ENCODE measurements at regions not wholly inside any gene's neighbourhood (a gene's known extent, or its start where the extent isn't known, plus 50 kb on each side); places are given as distances from the start of the nearest gene placed in this dataset.

DNA sequence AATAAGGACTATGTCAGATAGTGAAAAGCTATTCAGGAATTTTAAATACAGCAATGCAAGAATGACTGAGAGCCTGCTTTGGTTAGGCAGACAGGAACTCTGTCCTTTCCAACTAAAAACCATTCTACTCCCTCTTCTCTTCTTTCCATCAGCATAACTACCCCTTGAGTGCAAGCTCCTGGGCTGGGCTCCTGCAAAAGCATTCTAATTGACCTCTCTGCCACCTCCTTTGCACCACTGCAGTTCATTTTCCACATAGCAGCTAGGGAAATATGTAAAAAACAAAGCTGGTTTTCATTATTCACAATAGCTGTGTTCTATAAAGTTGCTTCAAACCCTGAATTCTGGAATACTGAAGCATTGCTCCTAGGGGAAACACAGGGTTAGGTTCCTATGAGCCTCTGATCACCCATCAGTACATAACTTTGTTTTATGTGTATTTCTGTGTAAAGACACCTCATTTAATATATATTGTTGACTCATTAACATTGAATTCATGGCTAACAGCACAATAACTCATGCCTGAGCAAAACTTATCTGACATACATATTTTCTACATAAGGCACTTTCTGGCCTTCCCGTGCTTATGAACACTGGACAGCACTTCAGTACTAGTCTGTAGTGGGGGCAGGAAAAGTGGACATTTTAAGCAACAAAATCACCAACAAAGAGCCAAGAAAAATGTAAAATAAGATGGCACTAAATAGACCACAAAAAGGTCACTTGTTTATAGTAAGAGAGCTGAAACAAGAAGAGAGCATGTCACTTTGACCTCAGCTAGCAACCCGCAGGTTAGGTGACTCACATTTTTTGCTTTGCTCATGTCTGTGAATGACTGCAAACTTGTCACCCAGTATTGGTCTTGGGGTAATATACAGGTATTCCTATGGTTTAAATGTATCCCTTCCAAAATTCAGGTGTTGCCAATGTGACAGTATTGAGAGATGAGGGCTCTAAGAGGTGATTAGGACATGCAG, 57.9 kb upstream of the IRF2BP2 start:
- no peak for DNase-seq
- POLR2A ChIA-PET = interaction anchor here (1.3 kb wide), 1 partner anchor 56 kb away, joined by 5 read pairs; no protein-coding TSS in a partner anchor
- no peak overlapping the region for H3K4me3 Mint-ChIP-seq
- TF ChIP-seq, protein P1, sequence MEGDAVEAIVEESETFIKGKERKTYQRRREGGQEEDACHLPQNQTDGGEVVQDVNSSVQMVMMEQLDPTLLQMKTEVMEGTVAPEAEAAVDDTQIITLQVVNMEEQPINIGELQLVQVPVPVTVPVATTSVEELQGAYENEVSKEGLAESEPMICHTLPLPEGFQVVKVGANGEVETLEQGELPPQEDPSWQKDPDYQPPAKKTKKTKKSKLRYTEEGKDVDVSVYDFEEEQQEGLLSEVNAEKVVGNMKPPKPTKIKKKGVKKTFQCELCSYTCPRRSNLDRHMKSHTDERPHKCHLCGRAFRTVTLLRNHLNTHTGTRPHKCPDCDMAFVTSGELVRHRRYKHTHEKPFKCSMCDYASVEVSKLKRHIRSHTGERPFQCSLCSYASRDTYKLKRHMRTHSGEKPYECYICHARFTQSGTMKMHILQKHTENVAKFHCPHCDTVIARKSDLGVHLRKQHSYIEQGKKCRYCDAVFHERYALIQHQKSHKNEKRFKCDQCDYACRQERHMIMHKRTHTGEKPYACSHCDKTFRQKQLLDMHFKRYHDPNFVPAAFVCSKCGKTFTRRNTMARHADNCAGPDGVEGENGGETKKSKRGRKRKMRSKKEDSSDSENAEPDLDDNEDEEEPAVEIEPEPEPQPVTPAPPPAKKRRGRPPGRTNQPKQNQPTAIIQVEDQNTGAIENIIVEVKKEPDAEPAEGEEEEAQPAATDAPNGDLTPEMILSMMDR (IDR thresholded peaks at IDR 0.05) = no peak
- intact Hi-C loops (cut with DNase I, micrococcal nuclease) = no loop called here
- no peaks in the 10 kb centered on the region for H3K4me1 Mint-ChIP-seq (ENCODE audit: low read depth)
- Histone ChIP-seq H3K36me3 (ENCODE audit: insufficient read depth, low read length) (no peaks in the 10 kb centered on the region), H3K4me1 (ENCODE audit: insufficient read depth, low read length) (no peaks in the 10 kb centered on the region), H3K4me3 (ENCODE audit: low read length) (no peak overlapping the region), H3K27me3 (ENCODE audit: control insufficient read depth in 1 of 2, insufficient read depth in 2 of 2, low read length in 2 of 2) (no peaks in the 10 kb centered on the region), H3K27ac (ENCODE audit: low read depth in 1 of 2, low read length in 2 of 2) (no peak overlapping the region), H3K9me3 (ENCODE audit: control insufficient read depth in 1 of 2, insufficient read depth in 1 of 2, low read length in 2 of 2) (no peaks in the 10 kb centered on the region)
- H3K27ac Mint-ChIP-seq = no peak overlapping the region
- no peaks in the 10 kb centered on the region for H3K36me3 Mint-ChIP-seq (ENCODE audit: low read depth)
- ATAC-seq (ENCODE audit: poor library complexity) = no peak
- CTCF ChIA-PET = no interaction called here
- H3K9me3 Mint-ChIP-seq = peaks cover 3% of the 10 kb centered on the region
- no peaks in the 10 kb centered on the region for H3K27me3 Mint-ChIP-seq

DNA sequence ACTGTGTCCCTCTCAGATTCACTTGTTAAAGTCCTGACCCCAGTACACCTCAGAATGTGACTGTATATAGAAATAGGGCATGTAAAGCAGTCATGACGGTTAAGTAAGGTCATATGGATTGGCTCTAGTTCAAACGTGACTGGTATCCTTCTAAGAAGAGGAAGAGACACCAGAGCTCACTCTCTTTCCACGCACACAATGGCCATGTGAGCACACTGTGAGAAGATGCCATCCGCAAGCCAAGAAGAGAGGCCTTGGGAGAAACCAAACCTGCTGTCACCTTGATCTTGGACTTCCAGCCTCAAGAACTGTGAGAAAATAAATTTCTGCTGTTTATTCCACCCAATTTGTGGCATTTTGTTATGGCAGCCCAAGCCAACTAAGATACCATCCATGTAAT, 56.8 kb upstream of the IRF2BP2 start:
- no peak overlapping the region for H3K27ac Mint-ChIP-seq
- H3K36me3 Mint-ChIP-seq (ENCODE audit: low read depth) = no peaks in the 10 kb centered on the region
- Histone ChIP-seq H3K36me3 (ENCODE audit: insufficient read depth, low read length) (no peaks in the 10 kb centered on the region), H3K27ac (ENCODE audit: low read depth in 1 of 2, low read length in 2 of 2) (no peak overlapping the region), H3K4me1 (ENCODE audit: insufficient read depth, low read length) (no peaks in the 10 kb centered on the region), H3K9me3 (ENCODE audit: control insufficient read depth in 1 of 2, insufficient read depth in 1 of 2, low read length in 2 of 2) (no peaks in the 10 kb centered on the region), H3K4me3 (ENCODE audit: low read length) (no peak overlapping the region), H3K27me3 (ENCODE audit: control insufficient read depth in 1 of 2, insufficient read depth in 2 of 2, low read length in 2 of 2) (no peaks in the 10 kb centered on the region)
- H3K27me3 Mint-ChIP-seq = no peaks in the 10 kb centered on the region
- intact Hi-C loops (cut with DNase I, micrococcal nuclease) = no loop called here
- peaks cover 3% of the 10 kb centered on the region for H3K9me3 Mint-ChIP-seq
- DNase-seq = no peak
- TF ChIP-seq, protein P1 (IDR thresholded peaks at IDR 0.05) = no peak
- POLR2A ChIA-PET = no interaction called here
- no peak for ATAC-seq (ENCODE audit: poor library complexity)
- CTCF ChIA-PET = no interaction called here
- H3K4me3 Mint-ChIP-seq = no peak overlapping the region
- no peaks in the 10 kb centered on the region for H3K4me1 Mint-ChIP-seq (ENCODE audit: low read depth)

DNA sequence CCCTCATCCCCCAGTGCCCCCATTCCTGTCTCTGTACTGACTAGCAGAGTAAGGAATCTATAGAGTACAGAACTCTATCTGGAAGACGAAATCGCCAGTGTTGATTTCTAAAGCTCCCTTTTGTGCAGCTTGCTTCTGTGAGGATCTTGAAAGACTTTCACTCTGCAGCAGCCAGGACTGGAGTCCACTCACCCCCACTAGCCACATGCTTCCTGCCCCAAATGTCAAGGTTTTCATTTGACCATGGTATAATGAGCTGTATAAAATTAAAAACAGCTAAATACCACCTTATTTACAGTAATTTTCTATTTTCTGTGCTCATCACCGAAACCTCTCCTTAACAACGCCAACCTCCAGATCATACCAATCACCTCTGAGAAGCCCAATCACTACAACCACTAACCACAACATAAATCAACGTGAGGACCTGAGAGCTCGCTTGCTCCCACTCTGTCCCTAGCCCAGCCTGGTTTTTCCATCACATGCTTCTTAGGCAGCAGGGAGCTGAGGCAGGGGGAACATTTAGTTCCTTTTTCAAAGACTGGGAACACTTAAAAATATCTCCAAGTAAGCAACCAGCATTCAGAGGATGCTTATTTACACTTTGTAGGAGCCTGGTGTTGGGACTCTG, 56.1 kb upstream of the IRF2BP2 start:
- ATAC-seq (ENCODE audit: poor library complexity) (no peak), DNase-seq (no peak)
- no peak overlapping the region for H3K4me3 ChIP-seq (ENCODE audit: low read length)
- H3K9me3 ChIP-seq (ENCODE audit: control insufficient read depth in 1 of 2, insufficient read depth in 1 of 2, low read length in 2 of 2) = no peaks in the 10 kb centered on the region
- no peaks in the 10 kb centered on the region for H3K36me3 ChIP-seq (ENCODE audit: insufficient read depth, low read length)
- H3K9me3 Mint-ChIP-seq = peaks cover 3% of the 10 kb centered on the region
- H3K4me1 ChIP-seq (ENCODE audit: insufficient read depth, low read length) = no peaks in the 10 kb centered on the region
- POLR2A ChIA-PET = no interaction called here
- H3K4me1 Mint-ChIP-seq (ENCODE audit: low read depth) = no peaks in the 10 kb centered on the region
- intact Hi-C loops (cut with DNase I, micrococcal nuclease) = no loop called here
- H3K27me3 Mint-ChIP-seq = no peaks in the 10 kb centered on the region
- H3K27ac Mint-ChIP-seq = no peak overlapping the region
- CTCF ChIA-PET = no interaction called here
- no peak overlapping the region for H3K4me3 Mint-ChIP-seq
- TF ChIP-seq, protein P1 (IDR thresholded peaks at IDR 0.05) = no peak
- no peaks in the 10 kb centered on the region for H3K27me3 ChIP-seq (ENCODE audit: control insufficient read depth in 1 of 2, insufficient read depth in 2 of 2, low read length in 2 of 2)
- no peaks in the 10 kb centered on the region for H3K36me3 Mint-ChIP-seq (ENCODE audit: low read depth)
- H3K27ac ChIP-seq (ENCODE audit: low read depth in 1 of 2, low read length in 2 of 2) = no peak overlapping the region
